Mesodermal cell (in vitro differentiated cells): ENCODE measurements at regions not wholly inside any gene's neighbourhood (a gene's known extent, or its start where the extent isn't known, plus 50 kb on each side); places are given as distances from the start of the nearest gene placed in this dataset.

ENCODE experiments used
- H3K27ac ChIP-seq: 2 replicates; pipeline ENCODE4 v1.7.0; 2013; ENCODE audit warnings: mild to moderate bottlenecking, low read depth, low read length, moderate library complexity; ENCODE audit not compliant: severe bottlenecking
- H3K36me3 ChIP-seq: 2 replicates; pipeline ENCODE4 v1.7.1; 2013; ENCODE audit warnings: mild to moderate bottlenecking, low read length, moderate library complexity; ENCODE audit not compliant: control insufficient read depth, insufficient read depth
- H3K4me1 ChIP-seq: one replicate; pipeline ENCODE4 v1.7.1; 2013; ENCODE audit warnings: mild to moderate bottlenecking, low read length; ENCODE audit not compliant: insufficient read depth, control insufficient read depth, poor library complexity, severe bottlenecking
- H3K4me3 ChIP-seq: 2 replicates; pipeline ENCODE4 v1.7.0; 2013; ENCODE audit warnings: low read length, control low read depth, mild to moderate bottlenecking; ENCODE audit not compliant: insufficient read depth, poor library complexity, severe bottlenecking; ENCODE audit errors: extremely low read depth
- H3K9me3 ChIP-seq: 2 replicates; pipeline ENCODE4 v1.7.1; 2013; ENCODE audit warnings: mild to moderate bottlenecking, low read length, moderate library complexity; ENCODE audit not compliant: control insufficient read depth
- WGBS, 2 experiments: methylation state at CpG; one replicate each; pipeline ENCODE4 v1.1.5; 2013; ENCODE audit warnings: missing lambda C conversion rate in 2 of 2; ENCODE audit not compliant: insufficient coverage in 2 of 2; 5-methylcytosine and 5-hydroxymethylcytosine counted together

GRCh38 chr11:19405966-19406365 lies 165.2 kb upstream of the E2F8 start:
- 86 to 90% methylated on average over 4 of the region's 4 CpGs for WGBS, 2 experiments
- no peak overlapping the region for H3K27ac ChIP-seq
- H3K4me3 ChIP-seq = no peak overlapping the region
- H3K36me3 ChIP-seq = no peaks in the 10 kb centered on the region
- no peaks in the 10 kb centered on the region for H3K9me3 ChIP-seq
- H3K4me1 ChIP-seq = no peaks in the 10 kb centered on the region

- H3K27ac ChIP-seq = no peak overlapping the region
- no peaks in the 10 kb centered on the region for H3K4me1 ChIP-seq
- no peak overlapping the region for H3K4me3 ChIP-seq
- no peaks in the 10 kb centered on the region for H3K36me3 ChIP-seq
- no peaks in the 10 kb centered on the region for H3K9me3 ChIP-seq
- WGBS, 2 experiments = 76 to 81% methylated on average over 3 to 5 of the region's 6 CpGs
Measured at GRCh38 chr11:19404787-19405186, 164.0 kb upstream of the E2F8 start.

GRCh38 chr11:19403196-19403895 lies 162.6 kb upstream of the E2F8 start:
- no peak overlapping the region for H3K27ac ChIP-seq
- 80 to 93% methylated on average over 5 to 7 of the region's 7 CpGs for WGBS, 2 experiments
- no peak overlapping the region for H3K4me3 ChIP-seq
- H3K9me3 ChIP-seq = no peaks in the 10 kb centered on the region
- H3K4me1 ChIP-seq = no peaks in the 10 kb centered on the region
- no peaks in the 10 kb centered on the region for H3K36me3 ChIP-seq

GRCh38 chr11:19400296-19400695 lies 159.6 kb upstream of the E2F8 start:
- no peaks in the 10 kb centered on the region for H3K9me3 ChIP-seq
- no peaks in the 10 kb centered on the region for H3K4me1 ChIP-seq
- H3K4me3 ChIP-seq = no peak overlapping the region
- no peak overlapping the region for H3K27ac ChIP-seq
- WGBS, 2 experiments = 90 to 94% methylated on average over 3 to 4 of the region's 5 CpGs
- no peaks in the 10 kb centered on the region for H3K36me3 ChIP-seq

GRCh38 chr11:19398772-19399527 lies 158.2 kb upstream of the E2F8 start:
- Histone ChIP-seq H3K4me1 (no peaks in the 10 kb centered on the region), H3K36me3 (no peaks in the 10 kb centered on the region), H3K9me3 (no peaks in the 10 kb centered on the region), H3K27ac (no peak overlapping the region), H3K4me3 (no peak overlapping the region)
- WGBS, 2 experiments = 87 to 89% methylated on average over 6 to 8 of the region's 9 CpGs

GRCh38 chr11:19398273-19398672 lies 157.5 kb upstream of the E2F8 start:
- Histone ChIP-seq H3K4me1 (no peaks in the 10 kb centered on the region), H3K4me3 (no peak overlapping the region), H3K27ac (no peak overlapping the region), H3K9me3 (no peaks in the 10 kb centered on the region), H3K36me3 (no peaks in the 10 kb centered on the region)
- WGBS, 2 experiments = 88 to 90% methylated on average over 4 to 5 of the region's 5 CpGs

GRCh38 chr11:19395050-19395449 lies 154.3 kb upstream of the E2F8 start:
- WGBS, 2 experiments = 61 to 67% methylated on average over 3 of the region's 3 CpGs

GRCh38 chr11:19394525-19395016 lies 153.8 kb upstream of the E2F8 start:
- no peaks in the 10 kb centered on the region for H3K9me3 ChIP-seq
- H3K27ac ChIP-seq = no peak overlapping the region
- H3K4me3 ChIP-seq = no peak overlapping the region
- H3K4me1 ChIP-seq = no peaks in the 10 kb centered on the region
- H3K36me3 ChIP-seq = no peaks in the 10 kb centered on the region
- 90 to 95% methylated on average over 4 to 5 of the region's 5 CpGs for WGBS, 2 experiments

More at GRCh38 chr11:19395050-19395449, 154.3 kb upstream of the E2F8 start:
- Histone ChIP-seq H3K27ac (no peak overlapping the region), H3K9me3 (no peaks in the 10 kb centered on the region), H3K4me3 (no peak overlapping the region), H3K36me3 (no peaks in the 10 kb centered on the region), H3K4me1 (no peaks in the 10 kb centered on the region)

GRCh38 chr11:19393941-19394340 lies 153.2 kb upstream of the E2F8 start:
- H3K27ac ChIP-seq = no peak overlapping the region
- H3K4me1 ChIP-seq = no peaks in the 10 kb centered on the region
- no peaks in the 10 kb centered on the region for H3K36me3 ChIP-seq
- no peak overlapping the region for H3K4me3 ChIP-seq
- H3K9me3 ChIP-seq = no peaks in the 10 kb centered on the region
- 78% methylated on average over 1 of the region's 1 CpG; no CpG with 5 or more reads in 1 of the 2 experiments for WGBS, 2 experiments

- Histone ChIP-seq H3K4me1 (no peaks in the 10 kb centered on the region), H3K4me3 (no peak overlapping the region), H3K9me3 (no peaks in the 10 kb centered on the region), H3K27ac (no peak overlapping the region), H3K36me3 (no peaks in the 10 kb centered on the region)
- 72 to 100% methylated on average over 2 of the region's 3 CpGs for WGBS, 2 experiments
Measured at GRCh38 chr11:19392847-19393518, 152.2 kb upstream of the E2F8 start.
